Stimulated activated CD8-positive, alpha-beta memory T cell treated with anti-CD3 and anti-CD28 coated beads, Interleukin-4, amount 100 ng/mL, for 24 hours (primary cell): ENCODE measurements at regions not wholly inside any gene's neighbourhood (a gene's known extent, or its start where the extent isn't known, plus 50 kb on each side); places are given as distances from the start of the nearest gene placed in this dataset.
"Not testable (repeated sequence)": the region's sequence is repeated elsewhere in the genome, so short reads cannot be mapped to it uniquely, and the experiment has no call there.

Experiments
- DNase-seq: peaks from one replicate; pipeline ENCODE4 v3.0.0-alpha.2; 2020; ENCODE audit warnings: low read depth

- DNase-seq, result no peak
These were observed 98.0 kb downstream of the VCPKMT start for GRCh38 chr14:50018201-50018932.

- no peak for DNase-seq
These were observed 97.5 kb downstream of the VCPKMT start for GRCh38 chr14:50018933-50019210.

GRCh38 chr14:50020184-50020583 is 96.2 kb downstream of the VCPKMT start:
- DNase-seq, result no peak

- DNase-seq, result no peak
These were observed 95.6 kb downstream of the VCPKMT start for GRCh38 chr14:50020799-50021198.

- DNase-seq, result no peak
These were observed 94.9 kb downstream of the VCPKMT start for GRCh38 chr14:50021261-50022031.

DNA sequence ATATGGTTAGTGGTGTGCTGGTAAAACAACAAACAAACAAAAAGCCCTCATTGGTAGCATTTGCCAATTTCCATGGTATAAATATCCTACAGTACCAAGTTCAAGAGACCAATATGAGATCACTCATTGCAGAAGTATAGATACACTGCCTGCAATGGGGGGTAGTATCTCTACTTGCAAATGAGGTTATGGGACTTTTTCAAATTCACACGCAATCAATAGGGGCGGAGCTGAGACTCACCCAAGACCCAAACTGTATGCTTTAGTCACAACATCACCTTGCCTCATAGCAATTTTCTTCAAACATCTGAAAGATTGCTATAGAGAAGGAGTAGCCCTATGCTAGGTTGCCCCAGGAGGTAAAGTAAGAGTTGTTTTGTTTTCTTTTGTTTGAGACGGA is 93.7 kb downstream of the VCPKMT start:
- DNase-seq, result no peak

DNA sequence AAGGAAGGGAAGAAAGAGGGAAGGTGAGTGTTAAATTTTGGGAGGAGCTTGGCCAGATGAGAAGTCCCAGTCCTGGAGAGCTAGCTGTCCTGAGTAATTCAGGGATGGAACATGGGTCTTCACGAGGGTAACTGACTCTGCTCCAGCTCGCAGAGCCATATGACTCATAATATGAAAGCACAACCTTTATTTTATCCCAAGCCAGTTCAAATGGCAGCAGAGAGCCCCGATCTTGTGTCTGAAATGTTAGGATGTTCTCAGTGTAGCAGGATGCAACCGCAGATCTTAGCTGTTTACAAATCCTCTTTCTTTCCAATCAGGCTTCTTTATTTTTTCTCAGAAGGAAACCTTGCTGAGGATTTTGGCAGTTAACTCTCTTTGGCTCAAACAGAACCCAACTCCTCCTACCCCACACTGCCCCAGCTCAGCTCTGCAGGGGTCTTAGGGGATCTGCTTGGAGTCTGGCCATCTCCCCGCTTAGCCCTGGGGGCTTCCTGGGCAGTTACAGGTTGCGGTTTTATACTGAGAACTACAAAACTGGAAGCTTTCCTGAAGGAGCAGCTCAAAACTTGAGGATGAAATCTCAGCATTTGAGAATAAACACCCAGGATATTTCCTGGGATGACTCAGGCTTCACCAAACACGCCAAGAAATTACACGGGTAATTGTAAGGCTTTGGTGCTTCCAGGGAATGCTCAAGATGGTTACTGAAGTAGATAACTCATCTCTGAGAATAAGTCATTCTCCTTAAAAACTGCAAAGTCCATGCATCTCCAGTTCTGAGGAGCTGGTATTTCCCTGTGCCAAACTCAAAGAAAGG is 92.5 kb downstream of the VCPKMT start:
- no peak for DNase-seq

DNA sequence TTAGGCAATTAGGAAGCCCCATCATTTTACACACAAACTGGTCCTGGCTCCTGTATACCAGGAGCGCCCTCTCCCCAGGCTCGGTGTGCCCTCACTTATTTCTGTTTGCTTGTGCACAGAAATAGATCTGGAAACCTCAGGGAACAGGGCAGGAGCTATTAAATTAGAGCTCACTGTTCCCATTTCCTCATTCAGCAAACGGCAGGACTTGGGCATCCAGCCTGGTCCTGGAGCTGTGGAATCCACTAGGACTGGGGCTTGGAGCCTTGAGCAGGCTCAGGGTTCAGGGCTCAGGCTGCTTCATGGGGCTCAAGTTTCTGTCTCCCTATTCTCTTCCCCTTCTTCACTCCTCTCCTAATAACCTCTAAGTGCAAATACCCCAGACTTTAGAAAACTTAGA is 91.3 kb downstream of the VCPKMT start:
- DNase-seq, result no peak

GRCh38 chr14:50025776-50026175 is 90.6 kb downstream of the VCPKMT start:
- no peak for DNase-seq

DNA sequence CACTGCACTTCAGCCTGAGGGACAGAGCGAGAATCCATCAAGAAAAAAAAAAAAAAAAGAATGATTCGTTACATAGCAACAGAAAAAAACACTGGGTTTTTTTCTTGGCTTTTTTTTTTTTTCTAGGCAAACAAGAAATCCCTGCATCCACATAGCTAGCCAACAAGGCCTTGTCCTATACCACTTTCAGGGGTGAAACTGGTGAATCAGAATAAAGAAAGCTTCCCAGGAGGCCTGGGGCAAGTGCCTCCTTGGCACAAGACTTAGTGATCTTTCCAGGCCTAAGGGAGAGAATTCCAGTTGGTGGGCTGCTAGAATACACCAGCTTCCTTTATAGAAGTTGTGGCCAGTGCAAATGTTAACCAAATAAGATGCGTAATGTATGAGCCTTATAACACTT is 90.0 kb downstream of the VCPKMT start:
- DNase-seq, result no peak

- DNase-seq, result no peak
These were observed 88.6 kb downstream of the VCPKMT start for GRCh38 chr14:50027816-50028215.

DNA sequence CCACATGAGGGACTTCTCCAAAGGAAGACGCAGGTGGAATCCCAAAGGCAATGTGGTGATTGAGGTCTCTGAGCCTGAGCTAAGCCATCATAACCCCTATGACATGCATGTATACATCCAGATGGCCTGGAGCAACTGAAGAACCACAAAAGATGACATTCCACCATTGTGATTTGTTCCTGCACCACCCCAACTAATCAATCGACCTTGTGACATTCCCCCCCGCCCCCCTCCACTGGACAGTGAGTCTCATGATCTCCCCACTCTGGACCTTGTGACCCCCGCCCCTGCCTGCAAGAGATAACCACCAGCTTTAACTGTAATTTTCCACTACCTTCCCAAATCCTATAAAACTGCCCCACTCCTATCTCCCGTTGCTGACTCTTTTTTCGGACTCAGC is 87.9 kb downstream of the VCPKMT start:
- no peak for DNase-seq

DNA sequence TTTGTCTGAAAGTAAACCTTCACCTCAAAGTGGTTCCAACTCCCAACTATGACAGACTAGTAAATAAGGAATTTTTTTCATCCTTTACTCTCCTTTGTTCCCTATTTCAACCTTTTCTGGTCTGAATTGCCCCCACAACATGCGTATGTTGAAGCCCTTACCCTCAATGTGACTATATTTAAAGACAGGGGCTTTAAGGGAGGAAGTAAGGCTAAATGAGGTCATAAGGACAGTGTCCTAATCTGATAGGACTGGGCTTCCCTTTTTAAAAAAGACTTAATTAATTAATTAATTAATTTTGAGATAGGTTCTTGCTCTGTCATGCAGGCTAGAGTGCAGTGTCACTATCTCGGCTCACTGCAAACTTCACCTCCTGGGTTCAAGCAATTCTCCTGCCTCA is 86.3 kb downstream of the VCPKMT start:
- no peak for DNase-seq

DNA sequence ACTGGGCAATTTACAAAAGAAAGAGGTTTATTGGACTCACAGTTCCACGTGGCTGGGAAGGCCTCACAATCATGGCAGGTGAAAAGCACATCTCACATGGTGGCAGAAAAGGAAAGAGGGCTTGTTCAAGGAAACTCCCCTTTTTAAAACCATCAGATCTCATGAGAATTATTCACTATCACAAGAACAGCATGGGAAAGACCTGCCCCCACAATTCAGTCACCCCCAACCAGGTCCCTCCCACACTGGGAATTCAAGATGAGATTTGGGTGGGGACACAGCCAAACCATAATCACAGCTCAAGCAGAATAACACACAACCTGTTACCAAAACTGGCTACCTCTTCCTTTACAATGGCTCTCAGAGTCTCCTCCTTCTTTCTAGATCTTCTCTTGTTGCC is 85.5 kb downstream of the VCPKMT start:
- not testable (repeated sequence) for DNase-seq

- no peak for DNase-seq
These were observed 84.6 kb downstream of the VCPKMT start for GRCh38 chr14:50031602-50032313.

DNA sequence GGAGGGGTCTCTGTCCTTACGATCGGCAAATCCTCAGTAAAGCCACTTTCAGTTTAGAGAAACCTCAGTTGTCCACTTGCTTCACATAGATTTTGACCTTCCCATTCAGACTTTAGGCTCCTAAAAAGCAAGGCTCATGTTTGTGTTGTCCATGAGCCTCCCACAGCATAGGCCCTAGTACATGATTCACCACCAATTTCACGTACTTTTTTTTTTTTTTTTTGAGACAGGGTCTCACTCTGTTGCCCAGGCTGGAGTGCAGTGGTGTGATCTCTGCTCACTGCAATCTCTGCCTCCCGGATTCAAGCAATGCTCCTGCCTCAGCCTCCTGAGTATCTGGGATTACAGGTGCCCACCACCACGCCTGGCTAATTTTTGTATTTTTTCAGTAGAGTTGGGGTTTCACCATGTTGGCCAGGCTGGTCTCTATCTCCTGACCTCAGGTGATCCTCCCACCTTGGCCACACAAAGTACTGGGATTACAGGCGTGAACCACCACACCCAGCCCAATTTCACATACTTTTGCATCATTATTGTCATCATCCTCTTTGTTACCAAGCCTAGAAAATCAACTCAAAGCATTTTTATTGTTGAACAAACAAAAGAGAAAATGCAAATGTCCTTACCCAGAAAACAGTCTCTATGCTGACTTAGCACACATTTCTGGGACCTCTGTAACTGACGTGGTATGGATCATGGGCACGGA is 83.8 kb downstream of the VCPKMT start:
- DNase-seq, result not testable (repeated sequence)

DNA sequence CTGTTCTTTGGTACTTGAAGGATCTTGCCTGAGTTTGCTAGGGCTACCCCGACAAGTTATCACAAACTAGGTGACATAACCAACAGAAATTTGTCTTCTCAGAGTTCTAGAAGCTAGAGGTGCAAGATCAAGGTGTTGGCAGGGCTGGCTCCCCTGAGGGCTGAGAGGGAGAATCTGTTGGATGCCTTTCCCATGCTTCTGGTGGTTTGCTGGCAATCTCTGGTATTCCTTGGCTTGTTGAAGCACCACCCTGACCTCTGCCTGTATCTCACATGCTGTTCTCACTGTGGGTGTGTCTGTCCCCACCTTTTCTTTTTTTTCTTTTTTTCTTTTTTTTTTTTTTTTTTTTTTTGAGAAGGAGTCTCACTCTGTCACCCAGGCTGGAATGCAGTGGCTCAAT is 81.2 kb downstream of the VCPKMT start:
- DNase-seq, result no peak

GRCh38 chr14:50036211-50036610 is 80.2 kb downstream of the VCPKMT start:
- DNase-seq, result no peak

DNA sequence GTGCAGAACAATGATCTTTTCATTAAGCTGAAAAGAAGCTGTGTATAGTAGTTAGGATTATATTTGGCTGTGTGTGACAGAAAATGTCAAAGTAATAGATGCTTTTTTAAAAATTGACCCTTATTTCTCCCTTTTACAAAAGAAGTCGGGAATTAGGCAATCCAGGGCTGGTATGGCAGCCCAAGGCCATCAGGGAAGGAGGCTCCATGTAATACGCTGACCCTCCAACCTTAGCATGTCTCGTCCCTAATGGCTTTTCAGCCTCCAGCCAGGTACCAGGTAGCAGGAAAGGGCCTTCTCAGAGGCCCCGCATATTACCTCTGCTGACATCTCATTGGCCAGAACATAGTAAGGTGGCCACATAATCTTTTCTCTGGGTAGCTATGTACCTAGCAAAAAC is 79.7 kb downstream of the VCPKMT start:
- DNase-seq, result no peak

GRCh38 chr14:50037240-50037639 is 79.1 kb downstream of the VCPKMT start:
- no peak for DNase-seq

- no peak for DNase-seq
These were observed 78.5 kb downstream of the VCPKMT start for GRCh38 chr14:50037852-50038251.
